ENCODE measurements at regions not wholly inside any gene's neighbourhood (a gene's known extent, or its start where the extent isn't known, plus 50 kb on each side); places are given as distances from the start of the nearest gene placed in this dataset.
"Not testable (repeated sequence)": the region's sequence is repeated elsewhere in the genome, so short reads cannot be mapped to it uniquely, and the experiment has no call there.

- Mint-ChIP-seq H3K27me3 (ENCODE audit: low read depth) (no peaks in the 10 kb centered on the region), H3K4me1 (no peaks in the 10 kb centered on the region), H3K36me3 (ENCODE audit: low read depth) (no peaks in the 10 kb centered on the region), H3K4me3 (no peak overlapping the region), H3K27ac (no peak overlapping the region), H3K9me3 (no peaks in the 10 kb centered on the region)
- no peak for TF ChIP-seq CTCF (IDR thresholded peaks at IDR 0.05; ENCODE audit: unreplicated experiment in 3 of 3)
These were observed 82.2 kb upstream of the SLCO6A1 start for GRCh38 chr5:102581011-102581410.

- TF ChIP-seq CTCF (IDR thresholded peaks at IDR 0.05; ENCODE audit: unreplicated experiment in 3 of 3) = no peak
- Mint-ChIP-seq H3K36me3 (ENCODE audit: low read depth) (no peaks in the 10 kb centered on the region), H3K4me3 (no peak overlapping the region), H3K4me1 (no peaks in the 10 kb centered on the region), H3K27ac (no peak overlapping the region), H3K9me3 (no peaks in the 10 kb centered on the region), H3K27me3 (ENCODE audit: low read depth) (no peaks in the 10 kb centered on the region)
These were observed 83.9 kb upstream of the SLCO6A1 start for GRCh38 chr5:102582696-102583095.

GRCh38 chr5:102583276-102584124 lies 84.7 kb upstream of the SLCO6A1 start:
- Mint-ChIP-seq H3K27me3 (ENCODE audit: low read depth) (no peaks in the 10 kb centered on the region), H3K9me3 (no peaks in the 10 kb centered on the region), H3K36me3 (ENCODE audit: low read depth) (no peaks in the 10 kb centered on the region), H3K4me3 (no peak overlapping the region), H3K27ac (no peak overlapping the region), H3K4me1 (no peaks in the 10 kb centered on the region)
- peak; percentile 40 to 63 (median 47) for TF ChIP-seq CTCF (IDR thresholded peaks at IDR 0.05; ENCODE audit: unreplicated experiment in 3 of 3)

GRCh38 chr5:102589661-102590060 lies 90.9 kb upstream of the SLCO6A1 start:
- Mint-ChIP-seq H3K27ac (no peak overlapping the region), H3K4me3 (no peak overlapping the region)

GRCh38 chr5:102590467-102590866 lies 91.7 kb upstream of the SLCO6A1 start:
- TF ChIP-seq CTCF (IDR thresholded peaks at IDR 0.05; ENCODE audit: unreplicated experiment in 3 of 3) = no peak
- Mint-ChIP-seq H3K9me3 (peaks cover 11% of the 10 kb centered on the region), H3K27me3 (ENCODE audit: low read depth) (no peaks in the 10 kb centered on the region), H3K36me3 (ENCODE audit: low read depth) (no peaks in the 10 kb centered on the region), H3K27ac (no peak overlapping the region), H3K4me3 (no peak overlapping the region), H3K4me1 (no peaks in the 10 kb centered on the region)

More at GRCh38 chr5:102589661-102590060, 90.9 kb upstream of the SLCO6A1 start:
- H3K36me3 Mint-ChIP-seq (ENCODE audit: low read depth) = no peaks in the 10 kb centered on the region
- no peaks in the 10 kb centered on the region for H3K27me3 Mint-ChIP-seq (ENCODE audit: low read depth)
- H3K9me3 Mint-ChIP-seq = peaks cover 7% of the 10 kb centered on the region
- no peak for TF ChIP-seq CTCF (IDR thresholded peaks at IDR 0.05; ENCODE audit: unreplicated experiment in 3 of 3)
- no peaks in the 10 kb centered on the region for H3K4me1 Mint-ChIP-seq

- H3K9me3 Mint-ChIP-seq = peaks cover 11% of the 10 kb centered on the region
- no peak for TF ChIP-seq CTCF (IDR thresholded peaks at IDR 0.05; ENCODE audit: unreplicated experiment in 3 of 3)
- H3K4me3 Mint-ChIP-seq = no peak overlapping the region
- no peak overlapping the region for H3K27ac Mint-ChIP-seq
- H3K36me3 Mint-ChIP-seq (ENCODE audit: low read depth) = no peaks in the 10 kb centered on the region
- no peaks in the 10 kb centered on the region for H3K4me1 Mint-ChIP-seq
- H3K27me3 Mint-ChIP-seq (ENCODE audit: low read depth) = no peaks in the 10 kb centered on the region
These were observed 92.8 kb upstream of the SLCO6A1 start for GRCh38 chr5:102591650-102592049.

- H3K4me3 Mint-ChIP-seq; H3K27me3 Mint-ChIP-seq (ENCODE audit: low read depth); H3K27ac Mint-ChIP-seq; H3K4me1 Mint-ChIP-seq; H3K36me3 Mint-ChIP-seq (ENCODE audit: low read depth): not testable (repeated sequence)
- H3K9me3 Mint-ChIP-seq = peaks cover 11% of the 10 kb centered on the region
These were observed 93.8 kb upstream of the SLCO6A1 start for GRCh38 chr5:102592586-102592985.

Measured in nephron (organoid).